ENCODE measurements at regions not wholly inside any gene's neighbourhood (a gene's known extent, or its start where the extent isn't known, plus 50 kb on each side); places are given as distances from the start of the nearest gene placed in this dataset.
"Not testable (repeated sequence)": the region's sequence is repeated elsewhere in the genome, so short reads cannot be mapped to it uniquely, and the experiment has no call there.

DNA sequence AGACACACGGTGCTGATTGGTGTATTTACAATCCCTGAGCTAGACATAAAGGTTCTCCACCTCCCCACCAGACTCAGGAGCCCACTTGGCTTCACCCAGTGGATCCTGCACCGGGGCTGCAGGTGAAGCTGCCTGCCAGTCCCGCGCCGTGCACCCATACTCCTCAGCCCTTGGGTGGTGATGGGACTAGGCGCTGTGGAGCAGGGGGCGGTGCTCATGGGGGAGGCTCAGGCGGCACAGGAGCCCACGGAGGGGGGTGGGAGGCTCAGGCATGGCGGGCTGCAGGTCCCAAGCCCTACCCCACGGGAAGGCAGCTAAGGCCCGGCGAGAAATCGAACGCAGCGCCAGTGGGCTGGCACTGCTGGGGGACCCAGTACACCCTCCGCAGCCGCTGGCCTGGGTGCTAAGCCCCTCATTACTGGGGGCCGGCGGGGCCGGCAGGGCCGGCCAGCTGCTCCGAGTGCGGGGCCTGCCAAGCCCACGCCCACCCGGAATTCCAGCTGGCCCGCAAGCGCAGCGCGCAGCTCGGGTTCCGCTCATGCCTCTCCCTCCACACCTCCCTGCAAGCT is 1447.2 kb downstream of the RAPGEF2 start:
- in situ Hi-C loops (cut with MboI; ENCODE audit: low pct_unique_long_range_greater_than_20kb, low sequenced_read_pairs); DNase-seq: not testable (repeated sequence)

DNA sequence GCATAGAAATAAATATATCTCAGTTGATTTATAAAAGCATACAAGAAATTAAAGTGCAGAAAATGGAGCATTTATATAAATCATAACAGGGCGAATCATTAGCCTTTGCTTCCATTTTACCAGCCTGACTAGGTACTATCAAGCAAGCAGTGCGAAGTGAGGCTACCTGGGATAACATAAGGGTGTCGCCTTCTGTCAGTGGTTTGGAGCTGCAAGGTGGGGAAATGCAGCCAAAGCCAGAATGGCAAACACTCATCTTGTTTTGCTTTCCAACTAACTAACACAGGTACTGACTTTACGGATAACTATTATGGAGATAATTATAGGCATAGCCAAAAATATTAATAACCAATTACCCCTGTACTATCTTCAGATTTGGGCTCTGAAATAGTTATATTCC is 1459.8 kb downstream of the RAPGEF2 start:
- in situ Hi-C loops (cut with MboI; ENCODE audit: low pct_unique_long_range_greater_than_20kb, low sequenced_read_pairs) = no loop called here
- DNase-seq = no peak

GRCh38 chr4:160563552-160564282 is 1460.8 kb downstream of the RAPGEF2 start:
- in situ Hi-C loops (cut with MboI; ENCODE audit: low pct_unique_long_range_greater_than_20kb, low sequenced_read_pairs) = no loop called here
- no peak for DNase-seq

- no peak for DNase-seq
- in situ Hi-C loops (cut with MboI; ENCODE audit: low pct_unique_long_range_greater_than_20kb, low sequenced_read_pairs) = no loop called here
Observed at GRCh38 chr4:160567634-160568033, 1464.8 kb downstream of the RAPGEF2 start.

GRCh38 chr4:160570271-160570670 is 1467.4 kb downstream of the RAPGEF2 start:
- DNase-seq = no peak
- in situ Hi-C loops (cut with MboI; ENCODE audit: low pct_unique_long_range_greater_than_20kb, low sequenced_read_pairs) = no loop called here

- in situ Hi-C loops (cut with MboI; ENCODE audit: low pct_unique_long_range_greater_than_20kb, low sequenced_read_pairs); DNase-seq: not testable (repeated sequence)
Observed at GRCh38 chr4:160574272-160574671, 1471.4 kb downstream of the RAPGEF2 start.

DNA sequence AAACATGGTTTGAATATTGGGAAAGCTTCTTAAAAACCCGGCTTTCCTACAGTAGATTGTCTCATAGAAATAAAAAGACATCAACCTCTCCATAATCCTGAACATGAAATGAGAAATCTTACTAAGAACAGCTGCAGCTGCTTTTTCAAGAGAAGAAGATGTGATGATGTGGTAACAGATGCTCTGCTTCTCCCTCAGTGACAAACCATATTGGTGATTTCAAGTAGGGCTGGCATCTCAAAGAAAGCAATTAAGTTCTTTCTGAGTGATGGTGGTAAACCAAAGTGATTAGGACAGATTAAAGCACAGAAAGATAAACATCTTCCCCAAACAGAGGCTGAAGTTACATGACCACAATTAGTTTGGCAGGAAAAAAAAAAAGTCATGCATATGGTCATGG is 1477.7 kb downstream of the RAPGEF2 start:
- in situ Hi-C loops (cut with MboI; ENCODE audit: low pct_unique_long_range_greater_than_20kb, low sequenced_read_pairs) = no loop called here
- DNase-seq = no peak

GRCh38 chr4:160592258-160592657 is 1489.4 kb downstream of the RAPGEF2 start:
- in situ Hi-C loops (cut with MboI; ENCODE audit: low pct_unique_long_range_greater_than_20kb, low sequenced_read_pairs) = no loop called here

GRCh38 chr4:160595646-160596045 is 1492.8 kb downstream of the RAPGEF2 start:
- in situ Hi-C loops (cut with MboI; ENCODE audit: low pct_unique_long_range_greater_than_20kb, low sequenced_read_pairs) = no loop called here
- DNase-seq = no peak

More at GRCh38 chr4:160592258-160592657, 1489.4 kb downstream of the RAPGEF2 start:
- DNase-seq = no peak

DNA sequence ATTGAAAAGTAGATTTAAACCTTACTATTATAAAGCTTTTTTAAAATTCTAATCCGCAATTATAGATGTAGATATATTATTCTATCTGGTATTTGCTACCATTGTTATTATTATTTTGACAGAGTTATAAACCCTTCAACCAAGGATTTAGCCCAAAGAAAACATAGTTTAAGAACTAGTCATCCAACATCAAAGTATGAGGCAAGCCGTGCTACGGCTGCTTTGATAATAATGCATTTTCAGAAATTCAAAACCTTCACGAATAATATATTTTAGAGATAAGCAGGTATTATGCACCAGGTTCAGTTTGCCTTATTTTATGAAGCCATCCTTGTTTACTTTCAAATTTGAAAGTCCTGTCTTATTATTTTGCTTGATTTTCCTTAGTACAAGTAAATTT is 1501.7 kb downstream of the RAPGEF2 start:
- in situ Hi-C loops (cut with MboI; ENCODE audit: low pct_unique_long_range_greater_than_20kb, low sequenced_read_pairs) = no loop called here
- no peak for DNase-seq

DNA sequence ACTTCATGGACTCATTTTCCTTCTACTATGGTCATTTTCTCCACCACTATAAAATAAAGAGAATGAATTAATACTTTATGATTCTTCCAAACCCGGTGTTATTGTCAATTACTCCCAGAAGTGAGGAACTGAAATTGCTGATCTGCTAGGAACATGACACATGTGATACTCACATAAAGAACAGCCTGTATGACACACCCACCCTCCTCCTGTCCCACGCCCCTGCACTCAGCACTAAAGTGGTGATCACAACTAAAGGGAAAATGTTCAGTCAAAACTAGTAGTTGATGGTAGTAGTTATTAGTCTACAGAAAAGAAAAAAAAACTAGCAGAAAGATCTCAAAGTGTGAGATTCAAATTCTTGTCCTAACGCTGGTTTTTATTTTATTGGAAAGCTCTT is 1508.3 kb downstream of the RAPGEF2 start:
- in situ Hi-C loops (cut with MboI; ENCODE audit: low pct_unique_long_range_greater_than_20kb, low sequenced_read_pairs) = no loop called here
- DNase-seq = no peak

DNA sequence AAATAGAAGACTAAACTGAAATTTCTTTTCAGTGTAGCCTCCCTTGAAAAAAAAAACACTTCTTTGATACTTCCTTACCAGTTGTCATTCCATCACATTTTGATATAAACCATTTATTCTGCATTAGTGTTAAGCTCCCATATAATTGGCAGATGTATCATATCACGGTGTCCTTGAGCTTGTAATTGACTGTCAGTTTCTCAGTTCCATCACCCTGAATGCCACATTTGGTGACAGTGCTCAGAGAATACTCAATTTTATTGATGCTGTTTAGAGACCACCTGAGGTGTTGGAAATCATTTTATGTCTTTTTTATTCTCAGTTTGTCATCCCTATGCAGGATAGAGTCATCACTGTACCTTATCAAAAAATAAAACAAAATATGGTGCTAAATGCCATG is 1528.2 kb downstream of the RAPGEF2 start:
- DNase-seq = no peak
- in situ Hi-C loops (cut with MboI; ENCODE audit: low pct_unique_long_range_greater_than_20kb, low sequenced_read_pairs) = no loop called here

DNA sequence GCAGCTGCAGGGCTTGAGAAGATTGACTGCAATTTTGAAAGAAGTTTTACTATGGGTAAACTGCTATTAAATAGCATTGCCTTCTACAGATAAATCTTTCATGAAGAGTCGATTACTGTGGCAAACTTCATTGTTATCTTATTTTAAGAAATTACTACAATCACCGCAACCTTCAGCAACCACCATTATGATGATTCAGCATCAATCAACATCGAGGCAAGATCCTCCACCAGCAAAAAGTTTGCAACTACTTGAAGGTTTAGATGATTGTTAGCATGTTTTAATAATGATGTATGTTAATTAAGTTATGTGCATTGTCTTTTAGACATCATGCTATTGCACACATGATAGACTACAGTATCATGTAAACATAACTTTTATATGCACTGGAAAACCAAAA is 1511.0 kb downstream of the FSTL5 start:
- DNase-seq = no peak
- in situ Hi-C loops (cut with MboI; ENCODE audit: low pct_unique_long_range_greater_than_20kb, low sequenced_read_pairs) = no loop called here

DNA sequence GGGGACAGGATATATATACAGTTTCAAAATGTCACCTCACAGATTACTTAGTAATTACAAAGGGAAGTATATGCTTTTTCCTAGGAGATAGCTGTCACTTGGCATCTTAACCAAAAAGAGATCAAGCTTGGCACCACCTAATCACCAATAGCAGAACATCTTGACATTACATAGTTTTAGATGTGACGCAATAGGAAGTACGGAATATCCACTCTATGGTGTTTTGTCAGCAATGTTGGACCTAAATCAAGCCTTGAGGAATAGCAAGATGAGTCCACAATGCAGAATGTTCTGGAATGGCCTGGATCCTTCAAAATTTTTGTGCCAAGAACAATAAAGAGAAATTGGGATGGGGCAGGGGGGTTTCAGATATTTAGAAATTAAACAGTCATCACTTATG is 1488.2 kb downstream of the FSTL5 start:
- DNase-seq = no peak
- in situ Hi-C loops (cut with MboI; ENCODE audit: low pct_unique_long_range_greater_than_20kb, low sequenced_read_pairs) = no loop called here

DNA sequence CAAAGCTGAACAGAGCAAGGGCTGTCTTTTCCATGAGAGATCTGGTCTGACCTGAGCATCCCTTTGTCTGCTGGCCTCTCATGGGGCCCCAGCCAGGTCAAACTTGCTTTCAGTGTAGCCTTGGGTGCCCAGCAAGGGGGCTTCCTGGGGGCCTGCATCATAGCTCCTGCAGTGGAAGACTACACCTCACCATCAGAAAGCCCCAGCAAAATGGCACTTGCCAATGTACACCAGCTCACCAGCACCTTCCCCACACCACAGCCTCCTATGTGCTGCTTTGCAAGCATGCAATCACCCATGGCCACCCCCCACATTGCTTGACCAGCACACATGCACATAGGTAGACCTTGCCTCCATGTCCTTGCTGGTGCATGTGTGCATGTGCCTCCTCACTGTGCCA is 1478.1 kb downstream of the FSTL5 start:
- in situ Hi-C loops (cut with MboI; ENCODE audit: low pct_unique_long_range_greater_than_20kb, low sequenced_read_pairs) = no loop called here
- no peak for DNase-seq

- in situ Hi-C loops (cut with MboI; ENCODE audit: low pct_unique_long_range_greater_than_20kb, low sequenced_read_pairs) = no loop called here
- DNase-seq = no peak
Observed at GRCh38 chr4:160701671-160702070, 1462.1 kb downstream of the FSTL5 start.

- DNase-seq = no peak
- in situ Hi-C loops (cut with MboI; ENCODE audit: low pct_unique_long_range_greater_than_20kb, low sequenced_read_pairs) = no loop called here
Observed at GRCh38 chr4:160709026-160709425, 1454.8 kb downstream of the FSTL5 start.

DNA sequence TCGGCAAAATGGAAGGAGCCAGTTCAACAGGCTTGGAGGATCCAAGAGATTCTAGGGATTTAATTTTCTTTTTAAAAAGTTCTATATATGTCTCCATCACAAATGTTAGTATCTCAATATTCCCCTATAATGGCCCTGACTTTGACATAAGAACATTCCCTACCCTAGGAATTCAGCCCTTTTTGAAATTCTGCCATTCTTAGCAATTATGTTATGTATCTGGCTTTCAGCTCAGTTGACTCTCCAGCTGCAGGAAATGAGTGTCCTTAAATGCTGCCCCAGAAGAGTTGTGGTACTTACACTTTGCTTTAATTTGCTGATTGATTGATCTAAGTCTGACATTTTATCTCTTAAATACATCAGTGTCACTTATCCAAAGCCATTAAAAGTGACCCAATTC is 1454.3 kb downstream of the FSTL5 start:
- in situ Hi-C loops (cut with MboI; ENCODE audit: low pct_unique_long_range_greater_than_20kb, low sequenced_read_pairs) = no loop called here
- no peak for DNase-seq

- no peak for DNase-seq
- in situ Hi-C loops (cut with MboI; ENCODE audit: low pct_unique_long_range_greater_than_20kb, low sequenced_read_pairs) = no loop called here
Observed at GRCh38 chr4:160716551-160716950, 1447.2 kb downstream of the FSTL5 start.

- no peak for DNase-seq
- in situ Hi-C loops (cut with MboI; ENCODE audit: low pct_unique_long_range_greater_than_20kb, low sequenced_read_pairs) = no loop called here
Observed at GRCh38 chr4:160717848-160718247, 1446.0 kb downstream of the FSTL5 start.

DNA sequence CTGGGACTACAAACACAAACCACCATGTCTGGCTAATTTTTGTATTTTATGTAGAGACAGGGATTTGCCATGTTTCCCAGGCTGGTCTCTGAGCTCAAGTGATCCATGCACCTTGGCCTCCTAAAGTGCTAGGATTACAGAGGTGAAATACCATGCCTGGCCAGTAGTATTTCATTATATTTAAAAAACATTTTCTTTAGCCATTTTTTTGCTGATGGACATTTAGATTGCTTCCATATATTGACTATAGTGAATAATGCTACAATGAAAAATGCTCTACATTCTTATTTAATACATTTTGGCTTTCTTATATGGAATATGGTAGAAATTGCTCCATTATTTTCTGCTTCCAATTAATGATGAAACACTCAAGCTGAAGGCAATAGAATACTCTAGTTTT is 1439.7 kb downstream of the FSTL5 start:
- in situ Hi-C loops (cut with MboI; ENCODE audit: low pct_unique_long_range_greater_than_20kb, low sequenced_read_pairs) = no loop called here
- no peak for DNase-seq

Measured in KBM-7 (cell line).